Kidney (tissue), 13 donors: ENCODE measurements at regions not wholly inside any gene's neighbourhood (a gene's known extent, or its start where the extent isn't known, plus 50 kb on each side); places are given as distances from the start of the nearest gene placed in this dataset.

Experiments
- DNase-seq, 5 donors: peaks; one replicate each; pipeline ENCODE4 v3.0.0-alpha.2; 2013 to 2020
- FAIRE-seq: peaks from 2 replicates; lab custom pipeline; 2012; peaks lifted over from hg19 to GRCh38; lab: Jason Lieb, UNC
- H3K27ac ChIP-seq, 2 donors: one replicate each; pipeline ENCODE4 v1.7.0; 2013; ENCODE audit warnings: low read depth in 2 of 2, low read length in 2 of 2, inconsistent platforms in 1 of 2
- H3K27me3 ChIP-seq: one replicate; pipeline ENCODE4 v1.7.1; 2013; ENCODE audit warnings: low read length, inconsistent platforms; ENCODE audit not compliant: control insufficient read depth, insufficient read depth
- H3K36me3 ChIP-seq, 3 donors: one replicate each; pipeline versions ENCODE4 v1.7.0 to v1.7.1; 2013; ENCODE audit warnings: low read length in 3 of 3, control low read depth in 1 of 3, inconsistent platforms in 1 of 3; ENCODE audit not compliant: insufficient read depth in 3 of 3, control insufficient read depth in 2 of 3
- H3K4me1 ChIP-seq, 3 donors: one replicate each; pipeline versions ENCODE4 v1.7.0 to v1.7.1; 2013; ENCODE audit warnings: low read length in 3 of 3, inconsistent platforms in 1 of 3, low read depth in 1 of 3; ENCODE audit not compliant: control insufficient read depth in 2 of 3, insufficient read depth in 2 of 3
- H3K4me3 ChIP-seq, 3 donors: one replicate each; pipeline versions ENCODE4 v1.7.0 to v1.8.1; 2013; ENCODE audit warnings: low read length in 3 of 3, control low read depth in 1 of 3, inconsistent platforms in 1 of 3
- H3K9ac ChIP-seq, 3 donors: one replicate each; pipeline versions ENCODE4 v1.7.0 to v1.7.1; 2013; ENCODE audit warnings: low read length in 3 of 3, control low read depth in 1 of 3, inconsistent platforms in 1 of 3
- H3K9me3 ChIP-seq, 3 donors: one replicate each; pipeline versions ENCODE4 v1.7.0 to v1.7.1; 2013; ENCODE audit warnings: low read length in 3 of 3, control low read depth in 1 of 3, inconsistent platforms in 1 of 3; ENCODE audit not compliant: control insufficient read depth in 2 of 3, insufficient read depth in 1 of 3
- CTCF ChIP-seq: IDR thresholded peaks from 3 replicates; pipeline ENCODE4 v1.5.1; 2012; ENCODE audit warnings: mild to moderate bottlenecking, moderate library complexity, borderline replicate concordance; ENCODE audit not compliant: insufficient read depth; ENCODE audit errors: extremely low read depth
- intact Hi-C: fragments of 100-400 bp; cut with DNase I; formaldehyde crosslinking; loops from one replicate; pipeline ENCODE4 v1.11.1; 2022
- donor health status: control.
- donor health status: control.
- donor health status: control.
- donor health status: control.
- donor health status: control.
- donor health status: DM: yes; HTN: yes; CAD: no.
- donor health status: Normal renal cell carcinoma (clear cell type).

DNA sequence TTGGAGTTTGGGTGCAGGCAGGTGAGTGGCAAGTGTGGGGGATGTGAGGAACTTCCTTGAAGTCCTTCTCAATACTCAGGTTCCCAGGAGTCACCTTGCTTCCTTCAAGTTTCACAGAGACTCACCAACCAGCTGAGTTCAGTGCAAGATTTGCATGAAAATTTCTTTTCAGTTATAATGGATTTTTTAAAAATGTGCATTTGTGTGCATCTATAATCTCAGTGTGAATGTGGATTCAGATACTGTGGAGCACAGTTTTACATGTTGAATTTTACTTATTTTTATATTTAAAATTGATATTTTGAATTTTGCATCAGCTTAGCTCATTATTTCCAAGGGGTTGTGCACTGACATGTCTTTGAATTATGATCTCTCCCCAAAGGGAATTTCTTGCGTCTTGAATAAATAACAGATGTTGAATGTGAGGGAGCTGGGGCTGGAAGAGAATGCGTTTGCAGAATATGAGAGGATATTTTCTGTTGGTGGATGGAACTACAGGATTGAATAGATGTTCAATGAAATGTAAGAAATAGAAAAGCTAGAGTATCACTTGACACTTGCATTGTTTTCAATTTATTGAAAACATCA, 184.3 kb downstream of the RPRM start:
- H3K36me3 ChIP-seq: no peaks in the 10 kb centered on the region
- intact Hi-C loops: no loop called here
- no peak for TF ChIP-seq CTCF
- peak in 1 of 5 donors; percentile 7 for DNase-seq
- H3K4me1 ChIP-seq: no peaks in the 10 kb centered on the region
- H3K9ac ChIP-seq: no peak overlapping the region
- no peak for FAIRE-seq
- H3K27ac ChIP-seq: no peak overlapping the region
- H3K4me3 ChIP-seq: no peak overlapping the region
- H3K27me3 ChIP-seq: no peaks in the 10 kb centered on the region
- H3K9me3 ChIP-seq: no peaks in the 10 kb centered on the region

DNA sequence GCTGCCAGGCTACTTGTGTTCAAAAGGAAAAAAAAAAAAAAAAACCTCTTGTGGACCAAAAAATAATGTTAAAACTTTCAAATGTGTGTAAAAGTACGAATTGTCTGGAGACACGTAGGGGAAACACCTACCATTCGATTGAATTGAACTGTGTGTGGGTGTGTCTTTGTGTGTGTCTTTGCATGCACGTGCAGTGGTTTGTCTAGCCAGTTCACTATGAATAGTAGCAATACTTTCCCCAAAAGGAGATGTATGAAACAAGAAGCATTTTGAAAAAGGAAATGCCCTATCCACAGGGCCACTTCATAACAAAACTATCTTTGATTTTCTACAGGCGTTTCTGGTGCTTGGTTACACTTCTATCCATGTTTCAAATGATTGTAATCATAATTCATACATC, 186.8 kb downstream of the RPRM start:
- Histone ChIP-seq H3K36me3 (no peaks in the 10 kb centered on the region), H3K9me3 (no peaks in the 10 kb centered on the region), H3K9ac (no peak overlapping the region), H3K27ac (no peak overlapping the region), H3K27me3 (no peaks in the 10 kb centered on the region), H3K4me1 (no peaks in the 10 kb centered on the region), H3K4me3 (no peak overlapping the region)
- FAIRE-seq (no peak), DNase-seq (no peak)
- intact Hi-C loops: no loop called here
- no peak for TF ChIP-seq CTCF

GRCh38 chr2:153287109-153287801, 191.3 kb downstream of the RPRM start:
- Histone ChIP-seq H3K27ac (no peak overlapping the region), H3K4me1 (no peaks in the 10 kb centered on the region), H3K9ac (no peak overlapping the region), H3K27me3 (no peaks in the 10 kb centered on the region), H3K36me3 (no peaks in the 10 kb centered on the region), H3K4me3 (no peak overlapping the region), H3K9me3 (peaks cover 0 to 1% (median 0%) of the 10 kb centered on the region in 3 donors)
- no peak for TF ChIP-seq CTCF
- DNase-seq (peak in 3 of 5 donors; percentile 13 to 40 (median 26)), FAIRE-seq (no peak)
- intact Hi-C loops: no loop called here
